Ishikawa (cell line): ENCODE measurements at regions not wholly inside any gene's neighbourhood (a gene's known extent, or its start where the extent isn't known, plus 50 kb on each side); places are given as distances from the start of the nearest gene placed in this dataset.

Experiments
- CEBPB ChIP-seq: IDR thresholded peaks from 2 replicates; pipeline ENCODE4 v1.6.1; 2012
- CREB1 ChIP-seq: IDR thresholded peaks from 2 replicates; pipeline ENCODE4 v1.6.1; 2012; ENCODE audit warnings: low read depth
- EGR1 ChIP-seq: IDR thresholded peaks from 2 replicates; pipeline ENCODE4 v1.6.1; 2012
- EP300 ChIP-seq: IDR thresholded peaks from 2 replicates; pipeline ENCODE4 v1.6.1; 2012; ENCODE audit warnings: borderline replicate concordance
- FOXM1 ChIP-seq: IDR thresholded peaks from 2 replicates; pipeline ENCODE4 v1.6.1; 2012; ENCODE audit warnings: low read depth, borderline replicate concordance
- MAX ChIP-seq: IDR thresholded peaks from 2 replicates; pipeline ENCODE4 v1.6.1; 2012
- NFIC ChIP-seq: IDR thresholded peaks from 2 replicates; pipeline ENCODE4 v1.6.1; 2012
- RAD21 ChIP-seq: IDR thresholded peaks from 2 replicates; pipeline ENCODE4 v1.6.1; 2012; ENCODE audit warnings: low read depth
- REST ChIP-seq: IDR thresholded peaks from 2 replicates; pipeline ENCODE4 v1.6.1; 2012; ENCODE audit warnings: low read depth, mild to moderate bottlenecking
- TAF1 ChIP-seq: IDR thresholded peaks from 2 replicates; pipeline ENCODE4 v1.6.1; 2012; ENCODE audit warnings: low read depth, mild to moderate bottlenecking
- TCF12 ChIP-seq: IDR thresholded peaks from 2 replicates; pipeline ENCODE4 v1.6.1; 2012; ENCODE audit warnings: low read depth
- TEAD4 ChIP-seq: IDR thresholded peaks from 2 replicates; pipeline ENCODE4 v1.6.1; 2012
- USF1 ChIP-seq: IDR thresholded peaks from 2 replicates; pipeline ENCODE4 v1.6.1; 2012
- YY1 ChIP-seq: IDR thresholded peaks from 2 replicates; pipeline ENCODE4 v1.6.1; 2012; ENCODE audit warnings: low read depth
- ZBTB7A ChIP-seq: IDR thresholded peaks from 2 replicates; pipeline ENCODE4 v1.6.1; 2012; ENCODE audit warnings: low read depth

- no peak for TF ChIP-seq TCF12
- no peak for TF ChIP-seq CEBPB
- TF ChIP-seq EGR1: no peak
- TF ChIP-seq YY1: no peak
- TF ChIP-seq CREB1: no peak
- TF ChIP-seq ZBTB7A: no peak
- no peak for TF ChIP-seq NFIC
- TF ChIP-seq USF1: no peak
- TF ChIP-seq EP300: no peak
These were observed 634.3 kb upstream of the SOX11 start for GRCh38 chr2:5057891-5058351.

- TF ChIP-seq CEBPB (no peak), YY1 (no peak), REST (no peak)
These were observed 631.2 kb upstream of the SOX11 start for GRCh38 chr2:5060956-5061355.

DNA sequence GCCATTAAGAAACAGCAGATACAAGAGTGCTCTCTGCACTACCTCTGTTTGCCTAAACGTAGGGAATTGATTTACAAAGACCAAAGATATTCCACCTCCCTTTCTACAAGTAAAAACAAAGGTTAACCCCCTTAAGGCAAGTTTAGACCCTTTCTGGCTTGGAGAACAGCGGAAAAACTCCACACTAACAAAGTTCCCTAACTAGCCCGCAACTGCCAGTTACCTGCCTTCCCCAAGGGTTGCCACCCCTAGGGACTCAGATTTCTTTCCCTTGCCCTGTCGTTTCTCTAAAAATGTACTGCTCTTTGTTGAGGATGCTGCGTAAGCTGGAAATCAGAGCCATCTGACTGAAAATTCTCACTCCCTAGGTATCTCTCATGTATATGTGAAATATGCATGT is 627.5 kb upstream of the SOX11 start:
- TF ChIP-seq RAD21 (no peak), EP300 (no peak)

- TF ChIP-seq CEBPB (no peak), TCF12 (no peak), MAX (no peak), REST (no peak), TAF1 (no peak), NFIC (no peak), YY1 (no peak), CREB1 (no peak), EP300 (no peak), ZBTB7A (no peak), EGR1 (no peak), USF1 (no peak), TEAD4 (no peak), FOXM1 (no peak), RAD21 (no peak)
These were observed 624.4 kb upstream of the SOX11 start for GRCh38 chr2:5067816-5068215.

DNA sequence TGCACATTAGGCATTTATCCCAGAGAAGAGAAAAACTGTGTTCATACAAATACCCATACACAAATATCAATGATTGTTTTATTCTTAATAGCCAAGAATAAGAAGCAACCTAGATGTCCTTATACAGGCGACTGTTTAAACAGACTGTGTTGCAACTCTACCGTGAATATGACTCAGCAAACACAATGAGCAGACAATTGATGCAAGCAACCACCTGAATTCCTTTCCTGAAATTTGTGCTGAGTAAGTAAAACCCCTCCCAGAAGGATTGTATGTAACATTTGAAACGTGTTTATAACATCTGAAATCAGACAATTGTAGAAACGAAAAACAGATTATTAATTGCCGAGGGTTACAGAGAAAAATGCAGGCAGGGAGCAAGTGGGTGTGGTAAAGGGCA is 621.9 kb upstream of the SOX11 start:
- TF ChIP-seq FOXM1 (no peak), ZBTB7A (no peak), EGR1 (no peak), RAD21 (no peak), TCF12 (no peak), TAF1 (no peak), CEBPB (no peak)

GRCh38 chr2:5074733-5075132 is 617.5 kb upstream of the SOX11 start:
- no peak for TF ChIP-seq TAF1
- TF ChIP-seq YY1: no peak
- no peak for TF ChIP-seq TCF12
- TF ChIP-seq NFIC: no peak
- TF ChIP-seq RAD21: no peak
- TF ChIP-seq TEAD4: no peak
- no peak for TF ChIP-seq EGR1
- no peak for TF ChIP-seq ZBTB7A

DNA sequence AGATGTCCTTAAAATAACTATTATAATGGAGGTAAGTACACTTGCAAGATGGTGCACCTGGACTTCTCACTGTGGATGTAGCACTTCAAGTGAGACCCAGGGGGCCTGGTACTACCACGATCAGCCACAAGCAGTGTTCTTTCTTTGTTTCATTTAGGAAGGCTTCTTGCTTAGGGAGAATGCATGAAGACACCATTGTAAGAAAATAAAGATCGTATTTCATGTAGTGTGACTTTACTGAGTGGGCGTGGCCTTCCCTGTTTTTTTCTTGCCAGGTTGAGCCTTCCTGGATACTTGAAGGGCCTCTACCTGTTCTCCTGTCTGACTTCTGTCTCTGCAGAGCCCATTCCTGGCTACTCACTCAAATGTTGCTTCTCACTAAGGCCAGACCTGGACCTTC is 615.6 kb upstream of the SOX11 start:
- TF ChIP-seq TAF1 (no peak), USF1 (no peak), YY1 (no peak), MAX (no peak), TEAD4 (no peak), CEBPB (no peak), ZBTB7A (no peak), EGR1 (no peak), NFIC (no peak), REST (no peak), TCF12 (no peak), RAD21 (no peak), CREB1 (no peak), FOXM1 (no peak), EP300 (no peak)
